ENCODE measurements at regions not wholly inside any gene's neighbourhood (a gene's known extent, or its start where the extent isn't known, plus 50 kb on each side); places are given as distances from the start of the nearest gene placed in this dataset.

- DNase-seq (ENCODE audit: low read depth) (no peak), FAIRE-seq (no peak)
- peaks cover 16% of the 10 kb centered on the region for H3K4me1 Mint-ChIP-seq (ENCODE audit: low read depth, unreplicated experiment)
- H3K9ac ChIP-seq (ENCODE audit: low read length): no peak overlapping the region
- TF ChIP-seq CTCF (IDR thresholded peaks at IDR 0.05; ENCODE audit: insufficient read depth, low read depth, low read length) (no peak), EZH2 (IDR thresholded peaks at IDR 0.05; ENCODE audit: insufficient read depth, low read length) (no peak)
- no peak overlapping the region for H3K27ac Mint-ChIP-seq (ENCODE audit: unreplicated experiment)
- no peaks in the 10 kb centered on the region for H3K9me3 ChIP-seq (ENCODE audit: insufficient read depth, low read depth, low read length)
- H3K27ac ChIP-seq (ENCODE audit: low read depth, low read length): no peak overlapping the region
- no peak overlapping the region for H2AFZ ChIP-seq (ENCODE audit: low read depth, low read length)
- H3K36me3 ChIP-seq (ENCODE audit: insufficient read depth, low read length): no peaks in the 10 kb centered on the region
- H3K27me3 ChIP-seq (ENCODE audit: insufficient read depth, low read length): no peaks in the 10 kb centered on the region
- H3K4me3 ChIP-seq (ENCODE audit: insufficient read depth, low read depth, low read length): no peak overlapping the region
- H3K27me3 Mint-ChIP-seq (ENCODE audit: low read depth, unreplicated experiment): no peaks in the 10 kb centered on the region
- no peak overlapping the region for H3K4me3 Mint-ChIP-seq (ENCODE audit: unreplicated experiment)
- no peaks in the 10 kb centered on the region for H3K4me1 ChIP-seq (ENCODE audit: insufficient read depth, low read length)
- H4K20me1 ChIP-seq (ENCODE audit: insufficient read depth, low read length): no peaks in the 10 kb centered on the region
- H3K79me2 ChIP-seq (ENCODE audit: insufficient read depth, low read length): no peaks in the 10 kb centered on the region
- peaks cover 2% of the 10 kb centered on the region for H3K9me3 Mint-ChIP-seq (ENCODE audit: unreplicated experiment)
- no peak overlapping the region for H3K4me2 ChIP-seq (ENCODE audit: low read length)
- H3K36me3 Mint-ChIP-seq (ENCODE audit: low read depth, unreplicated experiment): no peaks in the 10 kb centered on the region
Measured at GRCh38 chr13:58977085-58977484, 1186.6 kb downstream of the DIAPH3 start.

GRCh38 chr13:58978331-58978730 lies 1185.4 kb downstream of the DIAPH3 start:
- Histone ChIP-seq H3K4me3 (ENCODE audit: insufficient read depth, low read depth, low read length) (no peak overlapping the region), H3K27me3 (ENCODE audit: insufficient read depth, low read length) (no peaks in the 10 kb centered on the region), H3K27ac (ENCODE audit: low read depth, low read length) (no peak overlapping the region), H3K36me3 (ENCODE audit: insufficient read depth, low read length) (no peaks in the 10 kb centered on the region), H2AFZ (ENCODE audit: low read depth, low read length) (no peak overlapping the region), H3K9me3 (ENCODE audit: insufficient read depth, low read depth, low read length) (no peaks in the 10 kb centered on the region), H4K20me1 (ENCODE audit: insufficient read depth, low read length) (no peaks in the 10 kb centered on the region), H3K9ac (ENCODE audit: low read length) (no peak overlapping the region), H3K4me2 (ENCODE audit: low read length) (no peak overlapping the region), H3K4me1 (ENCODE audit: insufficient read depth, low read length) (no peaks in the 10 kb centered on the region), H3K79me2 (ENCODE audit: insufficient read depth, low read length) (no peaks in the 10 kb centered on the region)
- peaks cover 6% of the 10 kb centered on the region for H3K9me3 Mint-ChIP-seq (ENCODE audit: unreplicated experiment)
- H3K4me3 Mint-ChIP-seq (ENCODE audit: unreplicated experiment): no peak overlapping the region
- peaks cover 12% of the 10 kb centered on the region for H3K4me1 Mint-ChIP-seq (ENCODE audit: low read depth, unreplicated experiment)
- DNase-seq (ENCODE audit: low read depth) (no peak), FAIRE-seq (no peak)
- H3K36me3 Mint-ChIP-seq (ENCODE audit: low read depth, unreplicated experiment): no peaks in the 10 kb centered on the region
- TF ChIP-seq CTCF (IDR thresholded peaks at IDR 0.05; ENCODE audit: insufficient read depth, low read depth, low read length): no peak
- no peak for TF ChIP-seq EZH2 (IDR thresholded peaks at IDR 0.05; ENCODE audit: insufficient read depth, low read length)
- H3K27ac Mint-ChIP-seq (ENCODE audit: unreplicated experiment): no peak overlapping the region
- H3K27me3 Mint-ChIP-seq (ENCODE audit: low read depth, unreplicated experiment): no peaks in the 10 kb centered on the region

- no peaks in the 10 kb centered on the region for H3K27me3 ChIP-seq (ENCODE audit: insufficient read depth, low read length)
- H4K20me1 ChIP-seq (ENCODE audit: insufficient read depth, low read length): no peaks in the 10 kb centered on the region
- no peak overlapping the region for H3K9ac ChIP-seq (ENCODE audit: low read length)
- TF ChIP-seq EZH2 (IDR thresholded peaks at IDR 0.05; ENCODE audit: insufficient read depth, low read length) (no peak), CTCF (IDR thresholded peaks at IDR 0.05; ENCODE audit: insufficient read depth, low read depth, low read length) (no peak)
- no peaks in the 10 kb centered on the region for H3K36me3 ChIP-seq (ENCODE audit: insufficient read depth, low read length)
- no peaks in the 10 kb centered on the region for H3K4me1 ChIP-seq (ENCODE audit: insufficient read depth, low read length)
- peaks cover 12% of the 10 kb centered on the region for H3K9me3 Mint-ChIP-seq (ENCODE audit: unreplicated experiment)
- no peak overlapping the region for H3K4me3 ChIP-seq (ENCODE audit: insufficient read depth, low read depth, low read length)
- H2AFZ ChIP-seq (ENCODE audit: low read depth, low read length): no peak overlapping the region
- H3K27ac ChIP-seq (ENCODE audit: low read depth, low read length): no peak overlapping the region
- H3K27ac Mint-ChIP-seq (ENCODE audit: unreplicated experiment): no peak overlapping the region
- H3K4me1 Mint-ChIP-seq (ENCODE audit: low read depth, unreplicated experiment): peaks cover 12% of the 10 kb centered on the region
- H3K36me3 Mint-ChIP-seq (ENCODE audit: low read depth, unreplicated experiment): no peaks in the 10 kb centered on the region
- no peaks in the 10 kb centered on the region for H3K27me3 Mint-ChIP-seq (ENCODE audit: low read depth, unreplicated experiment)
- H3K4me3 Mint-ChIP-seq (ENCODE audit: unreplicated experiment): no peak overlapping the region
- no peaks in the 10 kb centered on the region for H3K9me3 ChIP-seq (ENCODE audit: insufficient read depth, low read depth, low read length)
- no peak overlapping the region for H3K4me2 ChIP-seq (ENCODE audit: low read length)
- FAIRE-seq: no peak
- H3K79me2 ChIP-seq (ENCODE audit: insufficient read depth, low read length): no peaks in the 10 kb centered on the region
- DNase-seq (ENCODE audit: low read depth): no peak
Measured at GRCh38 chr13:58979851-58980250, 1183.9 kb downstream of the DIAPH3 start.
